Transverse colon (tissue), 4 donors: ENCODE measurements at regions not wholly inside any gene's neighbourhood (a gene's known extent, or its start where the extent isn't known, plus 50 kb on each side); places are given as distances from the start of the nearest gene placed in this dataset.

ENCODE experiments used
- DNase-seq: peaks from one replicate; pipeline ENCODE4 v3.0.0-alpha.2; 2019
- H3K27ac ChIP-seq, 4 donors: fragments of 200-600 bp; sonication (generic); 2 replicates each; pipeline ENCODE4 v1.5.1; 2016 to 2018; ENCODE audit warnings: inconsistent platforms in 4 of 4
- H3K27me3 ChIP-seq: fragments of 200-600 bp; sonication (generic); 2 replicates; pipeline ENCODE4 v1.5.1; 2017; ENCODE audit warnings: inconsistent platforms
- H3K36me3 ChIP-seq, 4 donors: fragments of 200-600 bp; sonication (generic); 2 replicates each; pipeline ENCODE4 v1.5.1; 2017 to 2019; ENCODE audit warnings: inconsistent platforms in 4 of 4
- H3K4me1 ChIP-seq, 4 donors: fragments of 200-600 bp; sonication (generic); 2 replicates each; pipeline ENCODE4 v1.5.1; 2017 to 2020; ENCODE audit warnings: inconsistent platforms in 4 of 4
- H3K4me3 ChIP-seq, 4 donors: fragments of 200-600 bp; sonication (generic); 1 replicate in 1 of 4; 2 replicates in 3 of 4; pipeline versions ENCODE4 v1.5.1 to v1.6.1; 2017 to 2019; ENCODE audit warnings: inconsistent platforms in 4 of 4
- H3K9me3 ChIP-seq, 2 donors: fragments of 200-600 bp; sonication (generic); 2 replicates each; pipeline ENCODE4 v1.5.1; 2017 to 2019; ENCODE audit warnings: inconsistent platforms in 2 of 2
- EP300 ChIP-seq: sonication (generic); formaldehyde crosslinking; IDR thresholded peaks from one replicate; pipeline ENCODE4 v1.6.1; 2017; ENCODE audit warnings: antibody characterized with exemption, low read depth
- POLR2A ChIP-seq: fragments of 450-650 bp; IDR thresholded peaks from one replicate; pipeline ENCODE4 v1.6.1; 2016; ENCODE audit warnings: antibody characterized with exemption, mild to moderate bottlenecking, moderate library complexity
- POLR2AphosphoS5 ChIP-seq, 3 donors: sonication (generic); formaldehyde crosslinking; IDR thresholded peaks; one replicate each; pipeline ENCODE4 v1.6.1; 2016; ENCODE audit warnings: antibody characterized with exemption in 3 of 3
- WGBS, 2 donors: methylation state at CpG; one replicate each; pipeline ENCODE4 v1.1.5; 2018; ENCODE audit warnings: low coverage in 1 of 2; 5-methylcytosine and 5-hydroxymethylcytosine counted together
- in situ Hi-C, 4 donors: fragments of 200-750 bp; cut with MboI; loops; one replicate each; pipeline versions ENCODE4 v1.15.0 to v1.15.1; 2017; ENCODE audit warnings: low sequenced_read_pairs in 3 of 4, low pct_ligation_motif_present in 1 of 4, low pct_unique_long_range_greater_than_20kb in 1 of 4
- intact Hi-C: fragments of 100-400 bp; cut with DNase I; formaldehyde crosslinking; loops from one replicate; pipeline ENCODE4 v1.15.1; 2023; ENCODE audit warnings: low total_unique reads
- TF ChIP-seq, protein P1 (sequence below), 5 experiments: fragments of 200-600 bp in 3 of 5; fragments of 450-650 bp in 2 of 5; sonication (generic) in 3 of 5; IDR thresholded peaks; 1 replicate in 2 of 5; 2 replicates in 3 of 5; pipeline ENCODE4 v1.5.1; 2016 to 2017; ENCODE audit warnings: antibody characterized with exemption in 5 of 5, inconsistent platforms in 3 of 5, mild to moderate bottlenecking in 2 of 5, moderate library complexity in 1 of 5

DNA sequence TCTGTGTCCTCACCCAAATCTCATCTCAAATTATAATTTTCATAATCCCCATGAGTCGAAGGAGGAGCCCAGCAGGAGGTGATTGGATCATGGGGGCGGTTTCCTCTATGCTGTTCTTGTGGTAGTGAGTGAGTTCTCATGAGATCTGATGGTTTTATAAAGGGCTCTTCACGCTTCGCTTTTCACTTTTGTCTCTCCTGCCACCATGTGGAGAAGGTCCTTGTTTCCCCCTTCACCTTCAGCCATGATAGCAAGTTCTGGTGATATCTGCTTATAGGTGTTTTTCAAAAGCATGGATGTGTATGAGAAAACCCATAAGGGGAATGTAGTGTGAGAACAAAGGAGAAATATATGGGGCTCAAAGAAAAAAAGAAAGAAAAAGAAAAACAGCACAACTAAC is 405.9 kb upstream of the RGS18 start:
- no peak for DNase-seq
- in situ Hi-C loops, result no loop called here
- H3K9me3 ChIP-seq, result no peaks in the 10 kb centered on the region

DNA sequence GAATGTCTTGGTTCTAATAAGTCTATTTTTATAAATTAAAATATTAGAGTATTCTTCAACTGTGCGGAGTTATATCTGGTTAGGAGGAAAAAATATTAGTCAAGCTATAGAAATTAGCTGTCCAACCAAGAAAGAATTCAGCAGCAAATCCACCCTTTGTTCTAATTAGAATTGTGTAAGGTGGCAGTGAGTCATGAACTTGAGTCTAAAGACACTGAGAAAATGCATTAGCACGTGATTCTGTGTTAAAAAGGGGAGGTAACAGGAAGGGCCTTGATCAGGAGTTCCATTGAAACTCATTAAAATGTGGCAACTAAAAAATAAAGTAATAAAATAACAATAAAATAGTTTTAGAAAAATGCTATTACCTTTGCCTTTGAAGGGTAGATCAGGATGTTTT is 398.2 kb upstream of the RGS18 start:
- WGBS, 2 donors, result 58 to 60% methylated on average over 2 of the region's 2 CpGs
- in situ Hi-C loops (no loop called here), intact Hi-C loops (no loop called here)
- Histone ChIP-seq H3K9me3 (no peaks in the 10 kb centered on the region), H3K36me3 (no peaks in the 10 kb centered on the region), H3K27ac (no peak overlapping the region), H3K4me3 (no peak overlapping the region), H3K27me3 (no peaks in the 10 kb centered on the region), H3K4me1 (no peaks in the 10 kb centered on the region)
- DNase-seq, result no peak
- TF ChIP-seq POLR2A, result no peak
- no peak for TF ChIP-seq POLR2AphosphoS5 (IDR thresholded peaks at IDR 0.05)
- TF ChIP-seq, protein P1, sequence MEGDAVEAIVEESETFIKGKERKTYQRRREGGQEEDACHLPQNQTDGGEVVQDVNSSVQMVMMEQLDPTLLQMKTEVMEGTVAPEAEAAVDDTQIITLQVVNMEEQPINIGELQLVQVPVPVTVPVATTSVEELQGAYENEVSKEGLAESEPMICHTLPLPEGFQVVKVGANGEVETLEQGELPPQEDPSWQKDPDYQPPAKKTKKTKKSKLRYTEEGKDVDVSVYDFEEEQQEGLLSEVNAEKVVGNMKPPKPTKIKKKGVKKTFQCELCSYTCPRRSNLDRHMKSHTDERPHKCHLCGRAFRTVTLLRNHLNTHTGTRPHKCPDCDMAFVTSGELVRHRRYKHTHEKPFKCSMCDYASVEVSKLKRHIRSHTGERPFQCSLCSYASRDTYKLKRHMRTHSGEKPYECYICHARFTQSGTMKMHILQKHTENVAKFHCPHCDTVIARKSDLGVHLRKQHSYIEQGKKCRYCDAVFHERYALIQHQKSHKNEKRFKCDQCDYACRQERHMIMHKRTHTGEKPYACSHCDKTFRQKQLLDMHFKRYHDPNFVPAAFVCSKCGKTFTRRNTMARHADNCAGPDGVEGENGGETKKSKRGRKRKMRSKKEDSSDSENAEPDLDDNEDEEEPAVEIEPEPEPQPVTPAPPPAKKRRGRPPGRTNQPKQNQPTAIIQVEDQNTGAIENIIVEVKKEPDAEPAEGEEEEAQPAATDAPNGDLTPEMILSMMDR (IDR thresholded peaks at IDR 0.05), result no peak
- TF ChIP-seq EP300, result no peak

More for the DNA sequence above, 405.9 kb upstream of the RGS18 start:
- WGBS, 2 donors, result 74 to 82% methylated on average over 4 of the region's 4 CpGs
- no peak overlapping the region for H3K4me3 ChIP-seq
- H3K27me3 ChIP-seq, result no peaks in the 10 kb centered on the region
- TF ChIP-seq EP300 (no peak), POLR2AphosphoS5 (IDR thresholded peaks at IDR 0.05) (no peak), POLR2A (no peak)
- TF ChIP-seq, protein P1 (IDR thresholded peaks at IDR 0.05), result no peak
- H3K27ac ChIP-seq, result no peak overlapping the region
- no peaks in the 10 kb centered on the region for H3K4me1 ChIP-seq
- intact Hi-C loops, result no loop called here
- H3K36me3 ChIP-seq, result no peaks in the 10 kb centered on the region

DNA sequence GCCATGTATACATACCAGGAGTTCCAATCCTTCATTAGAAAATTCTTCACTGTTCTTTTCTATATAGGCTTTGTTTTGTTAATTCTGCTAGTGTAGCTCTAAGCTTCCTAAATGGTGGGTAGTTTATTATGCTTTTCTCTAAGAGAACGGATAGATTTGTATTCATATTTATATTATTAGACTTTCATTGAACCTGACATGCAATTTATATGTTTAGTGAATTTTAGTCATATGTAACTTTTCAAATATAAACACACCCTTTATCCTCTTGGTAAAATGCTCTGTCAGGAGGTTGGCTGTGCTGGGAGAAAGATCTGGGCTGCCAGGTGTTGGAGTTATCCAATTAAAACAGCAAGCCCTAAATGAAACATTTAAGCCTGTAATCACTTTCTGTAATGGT is 369.7 kb upstream of the RGS18 start:
- no peak overlapping the region for H3K27ac ChIP-seq
- WGBS, 2 donors, result 50 to 69% methylated on average over 1 of the region's 1 CpG
- intact Hi-C loops (no loop called here), in situ Hi-C loops (loop anchor here in 1 of 4 donors (10.0 kb wide), 1 partner anchor 64 kb away; no protein-coding TSS in a partner anchor)
- no peak overlapping the region for H3K4me3 ChIP-seq
- no peaks in the 10 kb centered on the region for H3K27me3 ChIP-seq
- no peak for TF ChIP-seq POLR2AphosphoS5 (IDR thresholded peaks at IDR 0.05)
- no peak for TF ChIP-seq POLR2A
- no peak for TF ChIP-seq EP300
- TF ChIP-seq, protein P1 (IDR thresholded peaks at IDR 0.05), result no peak
- no peaks in the 10 kb centered on the region for H3K4me1 ChIP-seq
- no peak for DNase-seq
- H3K9me3 ChIP-seq, result no peaks in the 10 kb centered on the region
- no peaks in the 10 kb centered on the region for H3K36me3 ChIP-seq

DNA sequence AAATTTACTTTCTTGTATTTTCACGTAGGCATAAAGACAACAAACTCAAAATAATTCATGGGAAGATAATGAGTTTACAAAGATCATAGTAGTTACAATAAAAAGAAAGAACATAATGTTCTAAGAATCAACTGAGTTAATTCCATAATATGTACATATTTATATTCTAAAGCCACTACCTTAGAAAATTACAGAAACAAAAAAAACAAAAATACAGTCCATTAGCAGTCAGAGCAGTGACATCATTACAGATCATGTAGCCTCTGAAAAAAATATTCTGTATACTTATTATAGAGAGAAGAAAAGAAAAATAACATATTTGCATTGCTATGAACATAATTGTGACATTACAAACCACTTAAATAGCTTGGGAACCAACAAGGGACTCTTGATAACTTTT is 360.1 kb upstream of the RGS18 start:
- in situ Hi-C loops (no loop called here), intact Hi-C loops (no loop called here)
- DNase-seq, result no peak
- no peak overlapping the region for H3K27ac ChIP-seq
- no peak for TF ChIP-seq POLR2A
- TF ChIP-seq, protein P1 (IDR thresholded peaks at IDR 0.05), result no peak
- TF ChIP-seq EP300, result no peak
- no peak for TF ChIP-seq POLR2AphosphoS5 (IDR thresholded peaks at IDR 0.05)
- WGBS, 2 donors, result 47 to 63% methylated on average over 1 of the region's 1 CpG
- H3K9me3 ChIP-seq, result no peaks in the 10 kb centered on the region
- no peaks in the 10 kb centered on the region for H3K4me1 ChIP-seq
- H3K36me3 ChIP-seq, result no peaks in the 10 kb centered on the region
- H3K4me3 ChIP-seq, result no peak overlapping the region
- no peaks in the 10 kb centered on the region for H3K27me3 ChIP-seq
